Peyer's patch (tissue), 4 donors: ENCODE measurements at regions not wholly inside any gene's neighbourhood (a gene's known extent, or its start where the extent isn't known, plus 50 kb on each side); places are given as distances from the start of the nearest gene placed in this dataset.

Experiments
- CTCF ChIP-seq, 6 experiments: fragments of 450-650 bp in 4 of 6; fragments of 200-600 bp in 2 of 6; sonication (generic) in 1 of 6; IDR thresholded peaks; one replicate each; pipeline ENCODE4 v1.5.1; 2017 to 2019; ENCODE audit warnings: antibody characterized with exemption in 6 of 6, mild to moderate bottlenecking in 3 of 6, moderate library complexity in 1 of 6
- POLR2A ChIP-seq, 2 donors: fragments of 450-650 bp; IDR thresholded peaks; one replicate each; pipeline ENCODE4 v1.5.1; 2017; ENCODE audit warnings: antibody characterized with exemption in 2 of 2, mild to moderate bottlenecking in 2 of 2, moderate library complexity in 2 of 2

- TF ChIP-seq CTCF (IDR thresholded peaks at IDR 0.05): no peak
- TF ChIP-seq POLR2A (IDR thresholded peaks at IDR 0.05): no peak
These were observed 372.0 kb downstream of the CDH9 start for GRCh38 chr5:26666371-26666770.
